Spinal cord (tissue), 9 donors: ENCODE measurements at regions not wholly inside any gene's neighbourhood (a gene's known extent, or its start where the extent isn't known, plus 50 kb on each side); places are given as distances from the start of the nearest gene placed in this dataset.
A peak's percentile ranks its signal among the peaks of the same experiment; 100 is the strongest.

Source experiments
- DNase-seq, 6 donors: peaks; one replicate each; pipeline versions ENCODE4 v3.0.0 to v3.0.0-alpha.2; 2013 to 2015; ENCODE audit warnings: low spot score in 6 of 6, low read depth in 4 of 6
- H3K27ac ChIP-seq: one replicate; pipeline ENCODE4 v1.5.1; 2013; ENCODE audit warnings: low read depth, low read length, control low read depth
- H3K27me3 ChIP-seq: one replicate; pipeline ENCODE4 v1.6.1; 2013; ENCODE audit warnings: low read length; ENCODE audit not compliant: control insufficient read depth, insufficient read depth
- H3K36me3 ChIP-seq: one replicate; pipeline ENCODE4 v1.6.1; 2013; ENCODE audit warnings: low read length; ENCODE audit not compliant: control insufficient read depth, insufficient read depth
- H3K4me1 ChIP-seq: one replicate; pipeline ENCODE4 v1.6.1; 2013; ENCODE audit warnings: low read length; ENCODE audit not compliant: control insufficient read depth, insufficient read depth
- H3K4me3 ChIP-seq: one replicate; pipeline ENCODE4 v1.5.1; 2013; ENCODE audit warnings: low read depth, low read length, control low read depth
- H3K9me3 ChIP-seq: one replicate; pipeline ENCODE4 v1.6.1; 2013; ENCODE audit warnings: low read length; ENCODE audit not compliant: control insufficient read depth, insufficient read depth
- WGBS: methylation state at CpG from one replicate; pipeline ENCODE4 v1.1.5; 2013; ENCODE audit warnings: missing lambda C conversion rate; ENCODE audit not compliant: insufficient coverage; 5-methylcytosine and 5-hydroxymethylcytosine counted together
- donor health status: healthy.

GRCh38 chrX:25277574-25277973 is 261.8 kb upstream of the ARX start:
- H3K4me1 ChIP-seq: no peaks in the 10 kb centered on the region
- no peaks in the 10 kb centered on the region for H3K27me3 ChIP-seq
- no CpG with 5 or more reads among the region's 3 CpGs for WGBS
- no peaks in the 10 kb centered on the region for H3K9me3 ChIP-seq
- no peak overlapping the region for H3K4me3 ChIP-seq
- DNase-seq: no peak
- H3K27ac ChIP-seq: no peak overlapping the region
- H3K36me3 ChIP-seq: no peaks in the 10 kb centered on the region

- Histone ChIP-seq H3K9me3 (no peaks in the 10 kb centered on the region), H3K4me3 (no peak overlapping the region), H3K27me3 (no peaks in the 10 kb centered on the region), H3K27ac (no peak overlapping the region), H3K36me3 (no peaks in the 10 kb centered on the region), H3K4me1 (no peaks in the 10 kb centered on the region)
- 60% methylated on average over 1 of the region's 3 CpGs for WGBS
- peak in 1 of 6 donors; percentile 1 for DNase-seq
These were observed 259.4 kb upstream of the ARX start for GRCh38 chrX:25275159-25275558.

- no peaks in the 10 kb centered on the region for H3K36me3 ChIP-seq
- no peaks in the 10 kb centered on the region for H3K9me3 ChIP-seq
- H3K27me3 ChIP-seq: peaks cover 2% of the 10 kb centered on the region
- no peaks in the 10 kb centered on the region for H3K4me1 ChIP-seq
- DNase-seq: no peak
- H3K4me3 ChIP-seq: no peak overlapping the region
- WGBS: 60% methylated on average over 1 of the region's 2 CpGs
- no peak overlapping the region for H3K27ac ChIP-seq
These were observed 225.7 kb upstream of the ARX start for GRCh38 chrX:25241461-25241860.

GRCh38 chrX:25226151-25226550 is 210.4 kb upstream of the ARX start:
- 66% methylated on average over 3 of the region's 5 CpGs for WGBS
- DNase-seq: no peak
- no peaks in the 10 kb centered on the region for H3K4me1 ChIP-seq
- peaks cover 2% of the 10 kb centered on the region for H3K27me3 ChIP-seq
- no peaks in the 10 kb centered on the region for H3K9me3 ChIP-seq
- H3K27ac ChIP-seq: no peak overlapping the region
- H3K36me3 ChIP-seq: no peaks in the 10 kb centered on the region
- no peak overlapping the region for H3K4me3 ChIP-seq

- Histone ChIP-seq H3K27ac (no peak overlapping the region), H3K4me1 (no peaks in the 10 kb centered on the region), H3K36me3 (no peaks in the 10 kb centered on the region), H3K4me3 (no peak overlapping the region), H3K27me3 (no peaks in the 10 kb centered on the region), H3K9me3 (no peaks in the 10 kb centered on the region)
- DNase-seq: no peak
These were observed 203.7 kb upstream of the ARX start for GRCh38 chrX:25219480-25219879.

- DNase-seq: peak in 1 of 6 donors; percentile 50
- no peak overlapping the region for H3K4me3 ChIP-seq
- H3K9me3 ChIP-seq: no peaks in the 10 kb centered on the region
- H3K4me1 ChIP-seq: no peaks in the 10 kb centered on the region
- H3K27me3 ChIP-seq: no peaks in the 10 kb centered on the region
- no peak overlapping the region for H3K27ac ChIP-seq
- H3K36me3 ChIP-seq: no peaks in the 10 kb centered on the region
These were observed 197.8 kb upstream of the ARX start for GRCh38 chrX:25213611-25214010.

GRCh38 chrX:25207803-25208475 is 192.2 kb upstream of the ARX start:
- H3K27ac ChIP-seq: no peak overlapping the region
- WGBS: 53% methylated on average over 3 of the region's 5 CpGs
- DNase-seq: no peak
- H3K4me1 ChIP-seq: no peaks in the 10 kb centered on the region
- no peaks in the 10 kb centered on the region for H3K36me3 ChIP-seq
- no peak overlapping the region for H3K4me3 ChIP-seq
- H3K27me3 ChIP-seq: no peaks in the 10 kb centered on the region
- no peaks in the 10 kb centered on the region for H3K9me3 ChIP-seq

- no peaks in the 10 kb centered on the region for H3K4me1 ChIP-seq
- WGBS: 20% methylated on average over 1 of the region's 1 CpG
- DNase-seq: peak in 1 of 6 donors; percentile 27
These were observed 191.0 kb upstream of the ARX start for GRCh38 chrX:25206778-25207177.

GRCh38 chrX:25204182-25204581 is 188.4 kb upstream of the ARX start:
- no peak for DNase-seq
- no peaks in the 10 kb centered on the region for H3K36me3 ChIP-seq
- no peak overlapping the region for H3K4me3 ChIP-seq
- H3K27me3 ChIP-seq: no peaks in the 10 kb centered on the region
- H3K27ac ChIP-seq: no peak overlapping the region
- H3K4me1 ChIP-seq: no peaks in the 10 kb centered on the region
- no peaks in the 10 kb centered on the region for H3K9me3 ChIP-seq

More at GRCh38 chrX:25206778-25207177, 191.0 kb upstream of the ARX start:
- H3K9me3 ChIP-seq: no peaks in the 10 kb centered on the region
- H3K27ac ChIP-seq: no peak overlapping the region
- H3K27me3 ChIP-seq: no peaks in the 10 kb centered on the region
- no peaks in the 10 kb centered on the region for H3K36me3 ChIP-seq
- H3K4me3 ChIP-seq: no peak overlapping the region

- WGBS: 80% methylated on average over 2 of the region's 2 CpGs
- Histone ChIP-seq H3K4me3 (no peak overlapping the region), H3K4me1 (no peaks in the 10 kb centered on the region), H3K27me3 (no peaks in the 10 kb centered on the region), H3K27ac (no peak overlapping the region), H3K36me3 (no peaks in the 10 kb centered on the region), H3K9me3 (no peaks in the 10 kb centered on the region)
- no peak for DNase-seq
These were observed 187.1 kb upstream of the ARX start for GRCh38 chrX:25202827-25203226.
